DMS 273 treated with DMSO at 0.1 percent for 48 hours (cell line): ENCODE measurements at regions not wholly inside any gene's neighbourhood (a gene's known extent, or its start where the extent isn't known, plus 50 kb on each side); places are given as distances from the start of the nearest gene placed in this dataset.

Experiments used
- DNase-seq: peaks from one replicate; lab custom pipeline; 2025; lab: John Stamatoyannopoulos, UW

DNA sequence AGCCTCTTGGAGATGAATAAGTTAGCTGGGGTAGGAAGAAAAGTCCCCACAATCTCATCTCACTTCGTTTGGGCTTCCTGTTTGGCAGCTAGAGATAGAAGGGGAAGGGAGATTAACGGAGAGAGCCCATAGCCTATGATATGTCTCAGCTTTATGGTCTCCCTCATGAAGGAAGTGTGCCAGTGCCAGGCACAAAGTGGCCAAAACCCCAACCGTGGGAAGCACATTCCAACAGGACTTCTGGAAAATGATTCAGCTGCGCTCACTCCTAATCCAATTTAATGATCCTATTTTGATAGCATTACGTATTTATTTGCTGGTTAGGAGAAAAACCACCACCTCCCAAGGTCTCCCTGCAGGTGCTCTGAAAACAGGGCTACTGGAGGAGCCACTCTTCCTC lies 303.1 kb upstream of the CLINT1 start:
- DNase-seq, result no peak

- DNase-seq, result no peak
Observed at GRCh38 chr5:158159621-158160020, 300.7 kb upstream of the CLINT1 start.

DNA sequence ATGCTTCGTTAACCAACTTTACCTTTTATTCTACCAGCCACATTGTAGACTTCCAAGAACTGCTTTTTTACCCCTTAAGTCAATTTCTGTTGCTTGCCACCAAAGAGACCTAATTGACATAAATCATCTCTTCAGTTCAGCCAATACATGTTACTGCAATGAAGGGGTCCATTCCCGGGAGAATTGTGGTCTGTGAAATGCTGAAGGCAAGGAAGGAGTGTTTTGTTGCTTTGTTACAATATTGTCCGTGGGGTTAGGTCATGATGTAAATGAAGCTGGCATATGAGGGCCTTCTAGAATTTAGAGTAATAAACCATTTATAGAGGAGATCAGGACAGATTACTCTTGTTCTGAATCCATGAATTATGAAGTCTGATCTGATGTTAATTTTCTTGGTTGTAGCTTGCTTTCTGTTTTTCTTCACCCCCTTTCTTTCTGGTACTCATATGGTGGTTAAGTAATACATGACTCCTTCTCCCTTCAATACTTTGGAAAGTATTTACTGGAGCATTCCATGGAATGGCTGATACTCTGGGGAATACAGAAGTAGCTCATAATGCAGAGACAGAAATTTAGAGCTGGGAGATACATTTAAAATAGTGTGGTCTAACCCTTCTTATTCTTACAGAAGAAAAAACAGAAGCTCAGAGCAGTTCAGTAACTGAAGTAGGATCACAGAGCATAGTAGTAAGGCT lies 297.0 kb upstream of the CLINT1 start:
- no peak for DNase-seq

DNA sequence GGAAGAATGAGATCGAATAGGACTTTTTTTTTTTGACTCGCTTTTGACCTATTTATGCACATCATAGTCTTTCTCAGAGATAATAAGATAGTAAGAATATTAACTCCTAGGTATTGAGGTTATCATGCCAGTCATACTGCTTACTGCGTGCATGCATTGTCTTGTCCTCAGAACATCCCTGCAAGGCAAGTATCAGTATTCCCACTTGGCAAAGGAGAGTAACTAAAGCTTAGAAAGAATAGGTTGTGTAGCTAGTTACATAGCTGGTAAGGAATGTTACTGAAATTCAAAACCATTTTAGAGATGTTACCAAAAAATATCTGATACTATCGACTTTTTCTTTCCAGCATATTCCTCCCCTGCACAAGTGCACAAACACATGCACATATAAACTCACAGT lies 296.1 kb upstream of the CLINT1 start:
- no peak for DNase-seq

GRCh38 chr5:158154226-158155005 lies 295.5 kb upstream of the CLINT1 start:
- DNase-seq, result no peak

DNA sequence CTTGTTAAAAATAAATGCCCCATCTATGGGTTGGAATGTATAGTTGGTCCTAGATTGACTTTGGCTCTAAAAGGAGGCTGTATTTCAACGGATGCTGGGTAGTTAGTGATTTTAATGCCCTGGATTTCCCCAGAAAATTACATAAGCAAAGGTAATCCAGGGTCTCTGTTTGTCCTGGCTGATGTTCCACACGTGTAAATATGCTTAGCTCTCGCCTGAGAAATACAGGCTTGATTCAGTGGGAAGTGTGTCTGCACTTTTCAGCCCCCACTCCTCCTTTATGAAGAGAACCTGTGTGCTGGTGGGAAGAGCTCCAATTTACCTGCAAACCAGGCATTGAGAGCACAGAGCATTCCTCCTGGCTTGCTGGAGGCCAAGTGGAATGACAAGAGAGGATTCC lies 294.6 kb upstream of the CLINT1 start:
- no peak for DNase-seq

- no peak for DNase-seq
Observed at GRCh38 chr5:158152136-158152535, 293.2 kb upstream of the CLINT1 start.

DNA sequence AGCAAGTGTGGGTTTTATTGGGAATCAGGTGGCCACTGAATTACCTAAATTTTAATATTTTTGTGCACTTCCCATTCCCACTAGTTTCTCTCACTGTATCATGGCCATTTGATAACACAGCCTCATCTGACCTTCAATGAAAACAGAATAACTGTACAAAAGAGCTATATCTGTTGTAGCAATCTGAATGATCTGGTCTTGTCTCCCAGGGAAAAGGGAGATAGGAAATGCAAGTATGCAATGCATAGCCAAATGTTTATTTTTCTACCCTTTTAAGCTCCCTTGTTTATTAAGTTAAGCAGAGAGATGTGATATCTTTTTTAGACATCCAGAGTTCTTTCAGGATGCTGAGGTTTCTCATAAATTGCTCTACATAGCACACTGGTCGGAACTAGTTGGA lies 288.3 kb upstream of the CLINT1 start:
- no peak for DNase-seq

DNA sequence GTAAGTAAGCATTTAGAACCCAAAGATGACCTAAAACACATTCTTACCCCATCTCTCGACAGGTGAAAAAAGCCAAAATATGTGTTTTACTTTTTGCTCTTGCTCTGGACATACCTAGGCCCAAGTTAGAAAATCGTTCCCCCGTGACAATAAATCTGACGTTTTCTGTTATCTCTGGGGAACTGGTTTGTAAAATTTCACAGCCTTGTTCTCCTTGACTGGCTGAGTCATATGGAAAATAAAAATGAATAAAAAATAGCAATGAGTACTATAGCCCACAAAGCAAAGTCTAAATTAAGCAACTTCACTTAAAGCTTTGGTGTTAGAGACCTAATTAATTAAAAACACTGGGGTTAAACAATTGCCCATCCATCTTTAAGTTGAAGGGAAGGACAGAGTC lies 286.9 kb upstream of the CLINT1 start:
- no peak for DNase-seq

GRCh38 chr5:158143081-158143480 lies 284.1 kb upstream of the CLINT1 start:
- DNase-seq, result no peak

GRCh38 chr5:158142156-158142555 lies 283.2 kb upstream of the CLINT1 start:
- no peak for DNase-seq

DNA sequence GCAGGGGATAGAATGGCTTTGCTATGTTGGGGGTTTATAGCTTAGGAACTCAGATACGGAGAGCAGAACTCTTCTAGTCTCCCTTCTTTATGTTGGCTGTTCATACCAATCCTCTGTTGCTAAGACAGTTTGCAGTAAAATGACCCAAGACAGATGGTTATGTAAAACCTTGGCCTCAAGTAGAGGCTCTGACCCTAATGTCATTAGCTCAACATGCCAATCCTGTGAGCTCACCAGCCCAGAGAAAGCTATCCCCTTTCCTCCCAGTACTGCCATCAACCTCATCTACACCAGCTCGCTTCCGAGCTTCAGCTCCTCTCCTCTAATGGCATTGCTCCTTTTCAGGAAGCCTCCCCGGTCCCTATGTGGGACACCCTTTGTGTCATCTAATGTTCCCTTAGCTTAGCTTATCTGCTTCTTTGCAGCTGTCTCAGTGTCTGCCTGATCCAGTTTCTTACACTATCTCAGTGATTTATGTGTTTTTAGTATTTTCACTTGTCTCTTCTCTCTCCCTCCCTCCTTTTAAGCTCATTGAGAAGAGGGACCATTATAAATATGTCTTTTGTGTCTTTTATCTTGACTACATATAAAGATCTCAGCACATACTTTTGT lies 281.3 kb upstream of the CLINT1 start:
- no peak for DNase-seq

DNA sequence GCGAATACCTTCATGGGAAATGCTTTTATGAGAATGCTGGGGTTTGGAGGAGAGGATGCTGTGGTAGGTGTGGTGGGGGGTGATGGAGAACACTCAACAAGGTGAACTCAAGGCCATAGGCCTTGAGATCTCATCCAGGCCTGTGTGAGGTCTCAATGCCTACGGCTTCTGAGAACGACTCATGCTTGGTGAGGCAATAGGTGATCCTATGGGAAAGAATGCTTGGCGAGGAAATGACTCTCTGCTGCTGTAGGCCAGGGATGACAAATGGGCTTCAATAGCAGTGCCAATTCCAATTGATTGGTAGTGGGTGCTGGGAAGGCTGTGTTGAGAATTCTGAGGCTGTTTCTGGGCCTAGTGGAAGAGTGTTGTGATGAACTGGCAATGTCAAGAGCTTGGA lies 280.2 kb upstream of the CLINT1 start:
- no peak for DNase-seq

- no peak for DNase-seq
Observed at GRCh38 chr5:158135682-158136179, 276.8 kb upstream of the CLINT1 start.

DNA sequence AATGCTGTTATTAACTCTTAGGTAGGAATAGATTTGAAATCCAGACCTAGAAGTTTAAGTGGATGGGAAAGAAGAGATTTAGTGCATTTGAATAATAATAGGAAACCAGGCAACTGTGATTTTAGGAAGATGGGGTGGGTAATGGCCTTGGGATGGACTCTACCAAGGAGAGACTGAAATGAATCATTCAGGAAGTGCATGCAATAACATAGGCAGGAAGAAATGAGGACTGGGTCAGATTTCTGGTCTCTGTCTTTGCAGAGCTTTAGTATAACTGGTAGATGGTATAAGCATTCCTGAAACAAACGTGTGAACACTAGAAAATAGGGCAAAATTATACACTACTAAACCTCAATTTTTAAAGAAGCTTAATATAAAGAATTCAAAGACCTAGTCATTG lies 274.4 kb upstream of the CLINT1 start:
- DNase-seq, result no peak

- peak; percentile 72 for DNase-seq
Observed at GRCh38 chr5:158127536-158127935, 268.6 kb upstream of the CLINT1 start.

DNA sequence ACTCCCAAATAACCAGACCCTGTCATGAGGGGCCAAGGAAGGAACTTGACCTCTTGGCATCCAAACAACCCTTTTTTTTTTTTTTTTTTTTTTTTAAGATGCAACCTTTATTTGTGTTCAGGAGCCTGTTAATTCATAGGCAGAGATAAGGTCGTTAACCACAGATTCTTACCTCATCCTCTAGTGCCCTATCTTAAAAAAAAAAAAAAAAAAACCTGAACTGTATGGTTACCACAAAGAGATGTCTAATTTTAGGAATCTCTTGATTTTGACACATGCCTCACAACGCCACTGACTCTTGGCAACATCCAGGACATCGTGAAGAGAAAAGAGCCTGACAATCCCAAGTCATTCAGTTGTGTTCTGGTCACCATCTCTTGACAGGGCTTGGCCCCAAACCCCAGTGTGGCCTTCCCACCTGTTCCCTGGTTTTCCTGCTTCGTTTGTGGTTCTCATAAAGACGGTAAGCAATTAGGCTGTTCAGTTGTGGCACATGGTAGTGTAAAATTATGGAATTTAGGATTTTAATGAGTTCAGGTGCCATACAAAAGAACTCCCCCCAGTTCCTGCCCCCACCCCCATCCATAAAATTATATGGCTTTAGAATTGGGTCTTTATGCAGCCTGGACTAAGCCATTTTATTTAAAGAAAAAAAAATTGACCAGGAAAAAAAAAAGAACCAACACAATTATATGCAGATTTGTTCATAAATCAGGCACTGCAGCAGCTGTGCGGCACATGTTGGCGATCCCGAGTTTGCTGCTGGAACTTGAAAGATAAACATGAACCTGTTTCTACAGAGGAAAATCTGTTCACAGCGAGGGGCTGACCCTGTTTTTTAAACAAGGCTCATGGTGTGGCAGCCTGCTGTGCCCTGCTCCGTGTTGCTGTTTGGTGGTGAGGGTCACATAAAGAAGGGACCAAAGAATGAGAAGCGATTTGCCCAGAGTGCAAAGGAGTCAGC lies 267.8 kb upstream of the CLINT1 start:
- DNase-seq, result peak; percentile 72

DNA sequence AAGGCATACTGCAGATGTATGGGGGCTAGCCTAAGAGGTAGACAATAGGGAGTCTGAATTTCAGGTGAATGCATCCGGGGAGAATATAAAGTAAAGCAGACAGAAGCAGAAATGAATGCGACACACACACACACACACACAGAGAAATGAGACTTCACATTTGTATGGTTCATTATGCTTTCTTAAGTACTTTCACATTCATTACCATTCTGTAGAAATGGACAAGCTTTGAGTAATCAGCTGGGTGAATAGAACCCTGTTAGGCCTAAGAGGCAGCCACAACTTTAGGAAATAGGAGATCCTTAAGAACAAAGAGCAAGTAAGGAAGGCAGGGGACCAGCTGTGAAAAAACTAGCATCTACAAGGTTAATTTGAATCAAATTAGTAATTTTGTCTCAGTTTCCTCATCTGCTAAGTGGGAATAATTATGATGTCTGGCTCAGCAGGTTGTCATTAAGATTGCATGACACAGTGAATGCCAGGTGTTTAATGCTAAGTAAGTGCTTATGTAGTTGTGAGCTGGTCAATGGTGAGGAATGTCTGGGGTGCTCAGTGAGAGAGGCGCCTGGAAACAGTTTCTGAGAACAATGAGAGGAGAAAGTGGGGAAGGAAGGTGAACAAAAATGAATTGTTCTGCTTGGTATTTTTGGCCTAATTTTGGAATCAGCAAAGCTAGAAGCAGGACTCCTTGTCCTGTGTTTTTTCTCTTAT lies 265.8 kb upstream of the CLINT1 start:
- no peak for DNase-seq

DNA sequence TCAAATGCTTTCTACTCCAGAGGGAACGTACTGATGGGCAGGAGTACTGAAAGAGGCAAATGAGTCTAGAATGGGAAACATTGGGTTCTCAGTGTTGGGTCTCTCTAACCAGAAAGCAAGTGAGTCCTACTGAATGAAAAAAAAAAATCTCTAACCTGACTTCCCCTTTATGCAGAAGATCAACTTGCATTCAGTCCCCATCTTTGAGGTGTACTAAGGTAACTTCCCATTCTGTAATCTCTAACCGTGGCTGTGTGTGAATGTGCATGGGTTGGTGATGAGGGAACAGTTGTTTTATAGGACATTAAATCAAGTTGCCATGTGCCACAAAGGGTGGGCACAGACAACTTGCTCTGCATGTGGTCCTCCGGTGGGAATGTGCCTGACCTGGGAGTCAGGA lies 264.6 kb upstream of the CLINT1 start:
- DNase-seq, result no peak

DNA sequence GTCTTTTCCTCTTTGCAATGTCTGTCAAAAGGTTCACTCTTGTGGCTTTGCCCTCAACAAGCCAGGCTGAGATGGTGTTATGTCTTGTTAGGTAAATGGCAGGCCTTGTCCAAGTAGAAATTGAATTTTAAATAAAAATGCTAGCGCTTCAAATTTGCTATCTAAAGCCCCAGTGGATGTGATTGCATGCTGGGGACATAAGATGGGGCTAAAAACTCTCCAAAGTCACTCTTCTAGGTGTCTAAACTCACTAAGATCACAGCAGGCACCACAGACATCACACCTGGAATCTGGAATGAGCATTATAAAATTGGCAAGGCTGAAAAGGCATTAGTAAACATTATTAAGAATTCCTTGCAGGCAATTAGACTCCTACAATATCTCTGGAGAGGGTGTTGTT lies 262.7 kb upstream of the CLINT1 start:
- DNase-seq, result no peak

- no peak for DNase-seq
Observed at GRCh38 chr5:158120760-158121159, 261.8 kb upstream of the CLINT1 start.
